ENCODE measurements at regions not wholly inside any gene's neighbourhood (a gene's known extent, or its start where the extent isn't known, plus 50 kb on each side); places are given as distances from the start of the nearest gene placed in this dataset.
A peak's percentile ranks its signal among the peaks of the same experiment; 100 is the strongest.

GRCh38 chr3:20404741-20405100 is 218.7 kb upstream of the SGO1 start:
- Histone ChIP-seq H3K23ac (ENCODE audit: low read length) (no peak overlapping the region), H3K4ac (ENCODE audit: low read depth, low read length) (no peak overlapping the region), H3K9ac (ENCODE audit: low read length) (no peak overlapping the region), H2AK5ac (ENCODE audit: low read length) (no peak overlapping the region), H3K4me3 (ENCODE audit: low read length) (no peak overlapping the region), H4K5ac (ENCODE audit: low read length) (no peak overlapping the region), H2BK120ac (ENCODE audit: low read depth, low read length) (no peak overlapping the region), H4K8ac (ENCODE audit: low read depth, low read length) (no peak overlapping the region), H3K56ac (ENCODE audit: low read length) (no peak overlapping the region), H3K27me3 (ENCODE audit: insufficient read depth, low read length, poor library complexity) (no peaks in the 10 kb centered on the region), H3K27ac (ENCODE audit: low read depth, low read length) (no peak overlapping the region), H3K18ac (ENCODE audit: low read length) (no peak overlapping the region), H3K36me3 (ENCODE audit: control insufficient read depth, insufficient read depth, low read length) (no peaks in the 10 kb centered on the region), H3K79me1 (ENCODE audit: low read length) (no peaks in the 10 kb centered on the region), H2BK5ac (ENCODE audit: low read length) (no peak overlapping the region), H3K79me2 (ENCODE audit: control insufficient read depth, insufficient read depth, low read length) (no peaks in the 10 kb centered on the region), H2BK15ac (replicated peaks; ENCODE audit: low read depth) (no peak overlapping the region), H3K4me2 (ENCODE audit: low read length) (no peak overlapping the region), H3K4me1 (ENCODE audit: control insufficient read depth, low read depth, low read length) (no peaks in the 10 kb centered on the region)
- no peak for DNase-seq

- Histone ChIP-seq H3K79me1 (ENCODE audit: low read length) (no peaks in the 10 kb centered on the region), H3K56ac (ENCODE audit: low read length) (no peak overlapping the region), H3K4me3 (ENCODE audit: low read length) (no peak overlapping the region), H2AK5ac (ENCODE audit: low read length) (no peak overlapping the region), H3K27me3 (ENCODE audit: insufficient read depth, low read length, poor library complexity) (no peaks in the 10 kb centered on the region), H3K4me2 (ENCODE audit: low read length) (no peak overlapping the region), H4K5ac (ENCODE audit: low read length) (no peak overlapping the region), H2BK120ac (ENCODE audit: low read depth, low read length) (no peak overlapping the region), H3K4ac (ENCODE audit: low read depth, low read length) (no peak overlapping the region), H3K79me2 (ENCODE audit: control insufficient read depth, insufficient read depth, low read length) (no peaks in the 10 kb centered on the region), H2BK5ac (ENCODE audit: low read length) (no peak overlapping the region), H3K23ac (ENCODE audit: low read length) (no peak overlapping the region), H3K27ac (ENCODE audit: low read depth, low read length) (no peak overlapping the region), H3K9ac (ENCODE audit: low read length) (no peak overlapping the region), H2BK15ac (replicated peaks; ENCODE audit: low read depth) (no peak overlapping the region), H3K4me1 (ENCODE audit: control insufficient read depth, low read depth, low read length) (no peaks in the 10 kb centered on the region), H3K36me3 (ENCODE audit: control insufficient read depth, insufficient read depth, low read length) (no peaks in the 10 kb centered on the region), H3K18ac (ENCODE audit: low read length) (no peak overlapping the region), H4K8ac (ENCODE audit: low read depth, low read length) (no peak overlapping the region)
- no CpG with 5 or more reads among the region's 3 CpGs for WGBS (ENCODE audit: extremely low coverage, insufficient coverage, low lambda C conversion rate)
- peak; percentile 14 for DNase-seq
These were observed 218.2 kb upstream of the SGO1 start for GRCh38 chr3:20403986-20404740.

GRCh38 chr3:20401253-20401652 is 215.2 kb upstream of the SGO1 start:
- Histone ChIP-seq H3K4me1 (ENCODE audit: control insufficient read depth, low read depth, low read length) (no peaks in the 10 kb centered on the region), H2BK5ac (ENCODE audit: low read length) (no peak overlapping the region), H3K36me3 (ENCODE audit: control insufficient read depth, insufficient read depth, low read length) (no peaks in the 10 kb centered on the region), H3K4ac (ENCODE audit: low read depth, low read length) (no peak overlapping the region), H3K27ac (ENCODE audit: low read depth, low read length) (no peak overlapping the region), H3K9ac (ENCODE audit: low read length) (no peak overlapping the region), H2BK120ac (ENCODE audit: low read depth, low read length) (no peak overlapping the region), H3K4me3 (ENCODE audit: low read length) (no peak overlapping the region), H3K4me2 (ENCODE audit: low read length) (no peak overlapping the region), H2AK5ac (ENCODE audit: low read length) (no peak overlapping the region), H2BK15ac (replicated peaks; ENCODE audit: low read depth) (no peak overlapping the region), H3K27me3 (ENCODE audit: insufficient read depth, low read length, poor library complexity) (no peaks in the 10 kb centered on the region), H3K56ac (ENCODE audit: low read length) (no peak overlapping the region), H3K79me2 (ENCODE audit: control insufficient read depth, insufficient read depth, low read length) (no peaks in the 10 kb centered on the region), H3K23ac (ENCODE audit: low read length) (no peak overlapping the region), H4K5ac (ENCODE audit: low read length) (no peak overlapping the region), H4K8ac (ENCODE audit: low read depth, low read length) (no peak overlapping the region), H3K18ac (ENCODE audit: low read length) (no peak overlapping the region), H3K79me1 (ENCODE audit: low read length) (no peaks in the 10 kb centered on the region)
- no CpG with 5 or more reads among the region's 4 CpGs for WGBS (ENCODE audit: extremely low coverage, insufficient coverage, low lambda C conversion rate)
- DNase-seq, result no peak

GRCh38 chr3:20400686-20401085 is 214.7 kb upstream of the SGO1 start:
- Histone ChIP-seq H2BK5ac (ENCODE audit: low read length) (no peak overlapping the region), H3K23ac (ENCODE audit: low read length) (no peak overlapping the region), H3K4me3 (ENCODE audit: low read length) (no peak overlapping the region), H2BK120ac (ENCODE audit: low read depth, low read length) (no peak overlapping the region), H3K4me2 (ENCODE audit: low read length) (no peak overlapping the region), H3K79me1 (ENCODE audit: low read length) (no peaks in the 10 kb centered on the region), H3K27ac (ENCODE audit: low read depth, low read length) (no peak overlapping the region), H2AK5ac (ENCODE audit: low read length) (no peak overlapping the region), H3K4me1 (ENCODE audit: control insufficient read depth, low read depth, low read length) (no peaks in the 10 kb centered on the region), H3K27me3 (ENCODE audit: insufficient read depth, low read length, poor library complexity) (no peaks in the 10 kb centered on the region), H3K56ac (ENCODE audit: low read length) (no peak overlapping the region), H3K36me3 (ENCODE audit: control insufficient read depth, insufficient read depth, low read length) (no peaks in the 10 kb centered on the region), H3K79me2 (ENCODE audit: control insufficient read depth, insufficient read depth, low read length) (no peaks in the 10 kb centered on the region), H3K4ac (ENCODE audit: low read depth, low read length) (no peak overlapping the region), H4K8ac (ENCODE audit: low read depth, low read length) (no peak overlapping the region), H3K18ac (ENCODE audit: low read length) (no peak overlapping the region), H4K5ac (ENCODE audit: low read length) (no peak overlapping the region), H2BK15ac (replicated peaks; ENCODE audit: low read depth) (no peak overlapping the region), H3K9ac (ENCODE audit: low read length) (no peak overlapping the region)
- no peak for DNase-seq
- no CpG with 5 or more reads among the region's 1 CpG for whole genome bisulfite sequencing (ENCODE audit: extremely low coverage, insufficient coverage, low lambda C conversion rate)

GRCh38 chr3:20400281-20400680 is 214.3 kb upstream of the SGO1 start:
- Histone ChIP-seq H3K18ac (ENCODE audit: low read length) (no peak overlapping the region), H3K27ac (ENCODE audit: low read depth, low read length) (no peak overlapping the region), H3K27me3 (ENCODE audit: insufficient read depth, low read length, poor library complexity) (no peaks in the 10 kb centered on the region), H3K79me2 (ENCODE audit: control insufficient read depth, insufficient read depth, low read length) (no peaks in the 10 kb centered on the region), H3K56ac (ENCODE audit: low read length) (no peak overlapping the region), H3K4me1 (ENCODE audit: control insufficient read depth, low read depth, low read length) (no peaks in the 10 kb centered on the region), H3K36me3 (ENCODE audit: control insufficient read depth, insufficient read depth, low read length) (no peaks in the 10 kb centered on the region), H2BK15ac (replicated peaks; ENCODE audit: low read depth) (no peak overlapping the region), H2BK120ac (ENCODE audit: low read depth, low read length) (no peak overlapping the region), H3K4ac (ENCODE audit: low read depth, low read length) (no peak overlapping the region), H3K9ac (ENCODE audit: low read length) (no peak overlapping the region), H4K5ac (ENCODE audit: low read length) (no peak overlapping the region), H3K4me2 (ENCODE audit: low read length) (no peak overlapping the region), H2BK5ac (ENCODE audit: low read length) (no peak overlapping the region), H4K8ac (ENCODE audit: low read depth, low read length) (no peak overlapping the region), H3K79me1 (ENCODE audit: low read length) (no peaks in the 10 kb centered on the region), H3K23ac (ENCODE audit: low read length) (no peak overlapping the region), H3K4me3 (ENCODE audit: low read length) (no peak overlapping the region), H2AK5ac (ENCODE audit: low read length) (no peak overlapping the region)
- no CpG with 5 or more reads among the region's 2 CpGs for WGBS (ENCODE audit: extremely low coverage, insufficient coverage, low lambda C conversion rate)
- DNase-seq, result no peak

GRCh38 chr3:20396335-20396734 is 210.3 kb upstream of the SGO1 start:
- Histone ChIP-seq H3K23ac (ENCODE audit: low read length) (no peak overlapping the region), H3K27me3 (ENCODE audit: insufficient read depth, low read length, poor library complexity) (no peaks in the 10 kb centered on the region), H3K79me2 (ENCODE audit: control insufficient read depth, insufficient read depth, low read length) (no peaks in the 10 kb centered on the region), H2BK120ac (ENCODE audit: low read depth, low read length) (no peak overlapping the region), H2BK5ac (ENCODE audit: low read length) (no peak overlapping the region), H3K4me2 (ENCODE audit: low read length) (no peak overlapping the region), H3K56ac (ENCODE audit: low read length) (no peak overlapping the region), H4K8ac (ENCODE audit: low read depth, low read length) (no peak overlapping the region), H4K5ac (ENCODE audit: low read length) (no peak overlapping the region), H3K18ac (ENCODE audit: low read length) (no peak overlapping the region), H3K9ac (ENCODE audit: low read length) (no peak overlapping the region), H3K4me1 (ENCODE audit: control insufficient read depth, low read depth, low read length) (no peaks in the 10 kb centered on the region), H2BK15ac (replicated peaks; ENCODE audit: low read depth) (no peak overlapping the region), H3K4ac (ENCODE audit: low read depth, low read length) (no peak overlapping the region), H2AK5ac (ENCODE audit: low read length) (no peak overlapping the region), H3K4me3 (ENCODE audit: low read length) (no peak overlapping the region), H3K27ac (ENCODE audit: low read depth, low read length) (no peak overlapping the region), H3K79me1 (ENCODE audit: low read length) (no peaks in the 10 kb centered on the region), H3K36me3 (ENCODE audit: control insufficient read depth, insufficient read depth, low read length) (no peaks in the 10 kb centered on the region)
- no CpG with 5 or more reads among the region's 3 CpGs for WGBS (ENCODE audit: extremely low coverage, insufficient coverage, low lambda C conversion rate)
- no peak for DNase-seq

Data from mesendoderm (in vitro differentiated cells).